WTC11 (cell line): ENCODE measurements at regions not wholly inside any gene's neighbourhood (a gene's known extent, or its start where the extent isn't known, plus 50 kb on each side); places are given as distances from the start of the nearest gene placed in this dataset.

Source experiments
- ATAC-seq: fragments of 200-7000 bp; cut with Tn5 transposase; 2 replicates; pipeline ENCODE4 v1.10.0; 2021; ENCODE audit warnings: mild to moderate bottlenecking, moderate library complexity
- CTCF ChIA-PET: fragments of 300-600 bp; sonication (Branson Sonifier 250); formaldehyde crosslinking; loops from one replicate; lab custom pipeline; 2021; ENCODE audit warnings: antibody characterized with exemption; lab: Charles Lee
- POLR2A ChIA-PET: fragments of 350-600 bp; sonication (Branson Sonifier 250); formaldehyde crosslinking; loops from one replicate; lab custom pipeline; 2021; ENCODE audit warnings: antibody characterized with exemption; lab: Charles Lee
- DNase-seq: peaks from one replicate; pipeline ENCODE4 v3.0.0; 2021; ENCODE audit warnings: low spot score
- H3K27ac Mint-ChIP-seq: 2 replicates; pipeline ENCODE4 v1.8.0; 2021; ENCODE audit warnings: mixed read lengths
- H3K27me3 Mint-ChIP-seq: 2 replicates; pipeline ENCODE4 v1.8.0; 2021; ENCODE audit warnings: low read depth, mild to moderate bottlenecking, moderate library complexity, mixed read lengths
- H3K36me3 Mint-ChIP-seq: 2 replicates; pipeline ENCODE4 v1.8.0; 2021; ENCODE audit warnings: mixed read lengths
- H3K4me1 Mint-ChIP-seq: 2 replicates; pipeline ENCODE4 v1.8.0; 2022; ENCODE audit warnings: mixed read lengths
- H3K4me3 Mint-ChIP-seq: 2 replicates; pipeline ENCODE4 v1.8.0; 2021; ENCODE audit warnings: mild to moderate bottlenecking, moderate library complexity, mixed read lengths
- H3K9me3 Mint-ChIP-seq: 2 replicates; pipeline ENCODE4 v1.8.0; 2021; ENCODE audit warnings: mixed read lengths
- ELF4 ChIP-seq: sonication (generic); formaldehyde crosslinking; IDR thresholded peaks from 2 replicates; pipeline ENCODE4 v1.8.1; 2022; ENCODE audit warnings: low read depth, mild to moderate bottlenecking, moderate library complexity, missing genetic modification reagents
- EMX1 ChIP-seq: fragments of 250-450 bp; sonication (Bioruptor Pico); IDR thresholded peaks from 2 replicates; pipeline ENCODE4 v1.8.0; 2021; ENCODE audit warnings: mild to moderate bottlenecking
- ESRRA ChIP-seq: sonication (generic); formaldehyde crosslinking; IDR thresholded peaks from 2 replicates; pipeline ENCODE4 v1.8.1; 2022; ENCODE audit warnings: mild to moderate bottlenecking, missing genetic modification reagents, borderline replicate concordance
- GABPB1 ChIP-seq: sonication (generic); formaldehyde crosslinking; IDR thresholded peaks from 2 replicates; pipeline ENCODE4 v1.8.1; 2023; ENCODE audit warnings: mild to moderate bottlenecking, missing genetic modification reagents
- GTF2I ChIP-seq: fragments of 250-450 bp; sonication (Bioruptor Pico); conservative IDR thresholded peaks from 2 replicates; pipeline ENCODE4 v1.4.0; 2021; ENCODE audit warnings: mild to moderate bottlenecking
- JAZF1 ChIP-seq: fragments of 250-450 bp; sonication (Bioruptor Pico); IDR thresholded peaks from 2 replicates; pipeline ENCODE4 v1.9.0; 2021; ENCODE audit warnings: moderate library complexity, mild to moderate bottlenecking, inconsistent platforms
- JUN ChIP-seq: sonication (generic); formaldehyde crosslinking; IDR thresholded peaks from 2 replicates; pipeline ENCODE4 v1.8.0; 2023; ENCODE audit warnings: mild to moderate bottlenecking, missing genetic modification reagents
- RORB ChIP-seq: fragments of 250-450 bp; sonication (Bioruptor Pico); IDR thresholded peaks from 2 replicates; pipeline ENCODE4 v1.9.0; 2021; ENCODE audit warnings: mild to moderate bottlenecking
- TCF7 ChIP-seq: sonication (generic); formaldehyde crosslinking; IDR thresholded peaks from 2 replicates; pipeline ENCODE4 v1.8.0; 2022; ENCODE audit warnings: mild to moderate bottlenecking, low read depth, missing genetic modification reagents, moderate library complexity
- ZNF138 ChIP-seq: sonication (generic); formaldehyde crosslinking; conservative IDR thresholded peaks from 2 replicates; pipeline ENCODE4 v1.8.1; 2022; ENCODE audit warnings: mild to moderate bottlenecking, moderate library complexity, missing genetic modification reagents
- ZNF219 ChIP-seq: sonication (generic); formaldehyde crosslinking; IDR thresholded peaks from 2 replicates; pipeline ENCODE4 v1.8.0; 2023; ENCODE audit warnings: missing genetic modification reagents, mild to moderate bottlenecking, borderline replicate concordance
- TF ChIP-seq, protein P1 (sequence below): sonication (generic); formaldehyde crosslinking; IDR thresholded peaks from 2 replicates; pipeline ENCODE4 v1.8.0; 2022; ENCODE audit warnings: missing genetic modification reagents
- TF ChIP-seq, protein P2 (sequence below): sonication (generic); formaldehyde crosslinking; IDR thresholded peaks from 2 replicates; pipeline ENCODE4 v1.8.0; 2023; ENCODE audit warnings: missing genetic modification reagents, mild to moderate bottlenecking, borderline replicate concordance
- TF ChIP-seq, protein P3 (sequence below): sonication (generic); formaldehyde crosslinking; IDR thresholded peaks from 2 replicates; pipeline ENCODE4 v1.8.1; 2023; ENCODE audit warnings: mild to moderate bottlenecking, missing genetic modification reagents, moderate library complexity
- TF ChIP-seq, protein P4 (sequence below): fragments of 250-450 bp; sonication (Bioruptor Pico); conservative IDR thresholded peaks from 2 replicates; pipeline ENCODE4 v1.9.0; 2021; ENCODE audit warnings: mild to moderate bottlenecking
- TF ChIP-seq, protein P5 (sequence below): sonication (generic); formaldehyde crosslinking; IDR thresholded peaks from 2 replicates; pipeline ENCODE4 v1.8.0; 2023; ENCODE audit warnings: mild to moderate bottlenecking, missing genetic modification reagents

DNA sequence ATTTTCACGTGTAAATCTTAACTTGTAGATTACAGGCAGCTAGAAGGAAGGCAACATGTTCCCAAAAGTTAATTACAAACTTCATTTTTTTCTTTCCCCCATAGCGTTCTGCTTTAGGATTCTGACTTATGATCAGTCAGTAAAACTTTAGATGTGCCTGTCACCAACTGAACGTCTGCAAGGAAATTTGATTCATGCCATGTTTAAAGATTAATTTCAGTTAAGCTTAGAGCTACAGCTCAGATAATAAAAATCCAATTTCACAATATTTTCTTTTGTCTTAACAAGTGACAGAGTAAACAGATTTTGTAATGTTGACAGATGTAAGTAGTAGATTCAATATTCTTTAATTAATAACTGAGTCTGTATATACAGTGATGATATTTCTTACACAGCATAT is 253.1 kb downstream of the NFKBIZ start:
- H3K27ac Mint-ChIP-seq = no peak overlapping the region
- POLR2A ChIA-PET = no interaction called here
- CTCF ChIA-PET = no interaction called here
- H3K4me3 Mint-ChIP-seq = no peak overlapping the region
- no peaks in the 10 kb centered on the region for H3K27me3 Mint-ChIP-seq
- TF ChIP-seq, protein P1, sequence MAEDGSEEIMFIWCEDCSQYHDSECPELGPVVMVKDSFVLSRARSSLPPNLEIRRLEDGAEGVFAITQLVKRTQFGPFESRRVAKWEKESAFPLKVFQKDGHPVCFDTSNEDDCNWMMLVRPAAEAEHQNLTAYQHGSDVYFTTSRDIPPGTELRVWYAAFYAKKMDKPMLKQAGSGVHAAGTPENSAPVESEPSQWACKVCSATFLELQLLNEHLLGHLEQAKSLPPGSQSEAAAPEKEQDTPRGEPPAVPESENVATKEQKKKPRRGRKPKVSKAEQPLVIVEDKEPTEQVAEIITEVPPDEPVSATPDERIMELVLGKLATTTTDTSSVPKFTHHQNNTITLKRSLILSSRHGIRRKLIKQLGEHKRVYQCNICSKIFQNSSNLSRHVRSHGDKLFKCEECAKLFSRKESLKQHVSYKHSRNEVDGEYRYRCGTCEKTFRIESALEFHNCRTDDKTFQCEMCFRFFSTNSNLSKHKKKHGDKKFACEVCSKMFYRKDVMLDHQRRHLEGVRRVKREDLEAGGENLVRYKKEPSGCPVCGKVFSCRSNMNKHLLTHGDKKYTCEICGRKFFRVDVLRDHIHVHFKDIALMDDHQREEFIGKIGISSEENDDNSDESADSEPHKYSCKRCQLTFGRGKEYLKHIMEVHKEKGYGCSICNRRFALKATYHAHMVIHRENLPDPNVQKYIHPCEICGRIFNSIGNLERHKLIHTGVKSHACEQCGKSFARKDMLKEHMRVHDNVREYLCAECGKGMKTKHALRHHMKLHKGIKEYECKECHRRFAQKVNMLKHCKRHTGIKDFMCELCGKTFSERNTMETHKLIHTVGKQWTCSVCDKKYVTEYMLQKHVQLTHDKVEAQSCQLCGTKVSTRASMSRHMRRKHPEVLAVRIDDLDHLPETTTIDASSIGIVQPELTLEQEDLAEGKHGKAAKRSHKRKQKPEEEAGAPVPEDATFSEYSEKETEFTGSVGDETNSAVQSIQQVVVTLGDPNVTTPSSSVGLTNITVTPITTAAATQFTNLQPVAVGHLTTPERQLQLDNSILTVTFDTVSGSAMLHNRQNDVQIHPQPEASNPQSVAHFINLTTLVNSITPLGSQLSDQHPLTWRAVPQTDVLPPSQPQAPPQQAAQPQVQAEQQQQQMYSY (CRISPR knock-in tag) = no peak
- TF ChIP-seq, protein P2, sequence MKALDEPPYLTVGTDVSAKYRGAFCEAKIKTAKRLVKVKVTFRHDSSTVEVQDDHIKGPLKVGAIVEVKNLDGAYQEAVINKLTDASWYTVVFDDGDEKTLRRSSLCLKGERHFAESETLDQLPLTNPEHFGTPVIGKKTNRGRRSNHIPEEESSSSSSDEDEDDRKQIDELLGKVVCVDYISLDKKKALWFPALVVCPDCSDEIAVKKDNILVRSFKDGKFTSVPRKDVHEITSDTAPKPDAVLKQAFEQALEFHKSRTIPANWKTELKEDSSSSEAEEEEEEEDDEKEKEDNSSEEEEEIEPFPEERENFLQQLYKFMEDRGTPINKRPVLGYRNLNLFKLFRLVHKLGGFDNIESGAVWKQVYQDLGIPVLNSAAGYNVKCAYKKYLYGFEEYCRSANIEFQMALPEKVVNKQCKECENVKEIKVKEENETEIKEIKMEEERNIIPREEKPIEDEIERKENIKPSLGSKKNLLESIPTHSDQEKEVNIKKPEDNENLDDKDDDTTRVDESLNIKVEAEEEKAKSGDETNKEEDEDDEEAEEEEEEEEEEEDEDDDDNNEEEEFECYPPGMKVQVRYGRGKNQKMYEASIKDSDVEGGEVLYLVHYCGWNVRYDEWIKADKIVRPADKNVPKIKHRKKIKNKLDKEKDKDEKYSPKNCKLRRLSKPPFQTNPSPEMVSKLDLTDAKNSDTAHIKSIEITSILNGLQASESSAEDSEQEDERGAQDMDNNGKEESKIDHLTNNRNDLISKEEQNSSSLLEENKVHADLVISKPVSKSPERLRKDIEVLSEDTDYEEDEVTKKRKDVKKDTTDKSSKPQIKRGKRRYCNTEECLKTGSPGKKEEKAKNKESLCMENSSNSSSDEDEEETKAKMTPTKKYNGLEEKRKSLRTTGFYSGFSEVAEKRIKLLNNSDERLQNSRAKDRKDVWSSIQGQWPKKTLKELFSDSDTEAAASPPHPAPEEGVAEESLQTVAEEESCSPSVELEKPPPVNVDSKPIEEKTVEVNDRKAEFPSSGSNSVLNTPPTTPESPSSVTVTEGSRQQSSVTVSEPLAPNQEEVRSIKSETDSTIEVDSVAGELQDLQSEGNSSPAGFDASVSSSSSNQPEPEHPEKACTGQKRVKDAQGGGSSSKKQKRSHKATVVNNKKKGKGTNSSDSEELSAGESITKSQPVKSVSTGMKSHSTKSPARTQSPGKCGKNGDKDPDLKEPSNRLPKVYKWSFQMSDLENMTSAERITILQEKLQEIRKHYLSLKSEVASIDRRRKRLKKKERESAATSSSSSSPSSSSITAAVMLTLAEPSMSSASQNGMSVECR (CRISPR knock-in tag) = no peak
- no peak for TF ChIP-seq GABPB1 (CRISPR knock-in tag)
- no peak for TF ChIP-seq EMX1 (CRISPR knock-in tag)
- peaks cover 8% of the 10 kb centered on the region; the same call in 1 of the 2 replicates for H3K36me3 Mint-ChIP-seq
- H3K9me3 Mint-ChIP-seq = peaks cover 15% of the 10 kb centered on the region
- DNase-seq (no peak), ATAC-seq (no peak)
- H3K4me1 Mint-ChIP-seq = 0 out of 2 replicates have a peak, but pooled peaks cover 3% of the 10 kb centered on the region

DNA sequence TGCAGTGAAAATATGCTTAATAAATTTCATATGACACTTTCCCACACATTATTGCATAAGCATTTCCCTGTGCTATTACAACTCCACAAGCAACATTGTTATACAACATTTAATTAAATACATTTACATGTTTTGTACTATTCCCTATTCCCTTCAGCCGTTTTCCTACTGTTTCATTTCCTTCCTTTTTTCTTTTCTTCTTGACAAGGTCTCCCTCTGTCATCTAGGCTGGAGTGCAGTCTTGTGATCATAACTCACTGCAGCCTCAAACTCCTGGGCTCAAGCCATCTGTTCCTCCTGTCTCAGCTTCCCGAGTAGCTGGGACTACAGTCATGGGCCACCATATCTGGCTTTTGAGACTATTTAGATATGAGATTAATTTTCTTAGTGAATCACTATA is 254.7 kb downstream of the NFKBIZ start:
- no peak overlapping the region for H3K4me3 Mint-ChIP-seq
- H3K27me3 Mint-ChIP-seq = no peaks in the 10 kb centered on the region
- peaks cover 8% of the 10 kb centered on the region; the same call in 1 of the 2 replicates for H3K36me3 Mint-ChIP-seq
- H3K4me1 Mint-ChIP-seq = 0 out of 2 replicates have a peak, but pooled peaks cover 3% of the 10 kb centered on the region
- ChIA-PET POLR2A (no interaction called here), CTCF (no interaction called here)
- H3K27ac Mint-ChIP-seq = no peak overlapping the region
- peaks cover 26% of the 10 kb centered on the region for H3K9me3 Mint-ChIP-seq
- DNase-seq (no peak), ATAC-seq (no peak)
- TF ChIP-seq, protein P3, sequence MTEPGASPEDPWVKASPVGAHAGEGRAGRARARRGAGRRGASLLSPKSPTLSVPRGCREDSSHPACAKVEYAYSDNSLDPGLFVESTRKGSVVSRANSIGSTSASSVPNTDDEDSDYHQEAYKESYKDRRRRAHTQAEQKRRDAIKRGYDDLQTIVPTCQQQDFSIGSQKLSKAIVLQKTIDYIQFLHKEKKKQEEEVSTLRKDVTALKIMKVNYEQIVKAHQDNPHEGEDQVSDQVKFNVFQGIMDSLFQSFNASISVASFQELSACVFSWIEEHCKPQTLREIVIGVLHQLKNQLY (CRISPR knock-in tag) = no peak
- TF ChIP-seq RORB (CRISPR knock-in tag) (no peak), ZNF219 (CRISPR knock-in tag) (no peak), TCF7 (CRISPR knock-in tag) (no peak), JUN (CRISPR knock-in tag) (no peak), ELF4 (CRISPR knock-in tag) (no peak), ZNF138 (no peak), ESRRA (no peak), GTF2I (CRISPR knock-in tag) (no peak), JAZF1 (no peak)
- TF ChIP-seq, protein P4, sequence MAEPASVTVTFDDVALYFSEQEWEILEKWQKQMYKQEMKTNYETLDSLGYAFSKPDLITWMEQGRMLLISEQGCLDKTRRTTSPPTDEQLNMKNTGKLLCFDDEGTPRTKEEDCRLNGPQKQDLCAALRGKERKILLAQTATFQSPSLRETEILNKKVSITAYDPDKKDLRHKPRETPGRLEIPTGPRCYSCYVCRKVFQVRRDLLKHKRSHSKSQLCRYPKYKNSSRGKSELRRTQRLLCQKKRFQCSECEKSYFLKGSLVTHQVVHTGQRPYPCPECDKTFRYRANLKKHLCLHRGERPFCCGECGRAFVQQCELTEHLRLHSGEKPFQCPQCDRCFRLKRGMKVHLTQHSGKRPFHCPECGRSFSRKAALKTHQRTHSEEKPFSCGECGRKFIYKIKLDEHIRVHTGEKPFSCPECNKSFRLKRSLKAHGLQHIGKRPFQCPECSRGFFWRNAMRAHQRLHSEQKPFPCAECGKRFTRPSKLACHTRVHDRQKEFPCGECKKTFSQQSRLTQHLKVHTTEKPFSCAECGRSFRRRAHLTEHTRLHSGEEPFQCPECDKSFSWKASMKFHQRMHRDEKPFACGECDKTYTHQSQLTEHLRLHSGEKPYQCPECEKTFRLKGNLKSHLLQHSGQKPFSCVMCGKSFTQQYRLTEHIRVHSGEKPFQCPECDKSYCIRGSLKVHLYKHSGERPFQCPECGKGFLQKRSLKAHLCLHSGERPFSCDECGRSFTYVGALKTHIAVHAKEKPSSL (CRISPR knock-in tag) = no peak
- TF ChIP-seq, protein P5, sequence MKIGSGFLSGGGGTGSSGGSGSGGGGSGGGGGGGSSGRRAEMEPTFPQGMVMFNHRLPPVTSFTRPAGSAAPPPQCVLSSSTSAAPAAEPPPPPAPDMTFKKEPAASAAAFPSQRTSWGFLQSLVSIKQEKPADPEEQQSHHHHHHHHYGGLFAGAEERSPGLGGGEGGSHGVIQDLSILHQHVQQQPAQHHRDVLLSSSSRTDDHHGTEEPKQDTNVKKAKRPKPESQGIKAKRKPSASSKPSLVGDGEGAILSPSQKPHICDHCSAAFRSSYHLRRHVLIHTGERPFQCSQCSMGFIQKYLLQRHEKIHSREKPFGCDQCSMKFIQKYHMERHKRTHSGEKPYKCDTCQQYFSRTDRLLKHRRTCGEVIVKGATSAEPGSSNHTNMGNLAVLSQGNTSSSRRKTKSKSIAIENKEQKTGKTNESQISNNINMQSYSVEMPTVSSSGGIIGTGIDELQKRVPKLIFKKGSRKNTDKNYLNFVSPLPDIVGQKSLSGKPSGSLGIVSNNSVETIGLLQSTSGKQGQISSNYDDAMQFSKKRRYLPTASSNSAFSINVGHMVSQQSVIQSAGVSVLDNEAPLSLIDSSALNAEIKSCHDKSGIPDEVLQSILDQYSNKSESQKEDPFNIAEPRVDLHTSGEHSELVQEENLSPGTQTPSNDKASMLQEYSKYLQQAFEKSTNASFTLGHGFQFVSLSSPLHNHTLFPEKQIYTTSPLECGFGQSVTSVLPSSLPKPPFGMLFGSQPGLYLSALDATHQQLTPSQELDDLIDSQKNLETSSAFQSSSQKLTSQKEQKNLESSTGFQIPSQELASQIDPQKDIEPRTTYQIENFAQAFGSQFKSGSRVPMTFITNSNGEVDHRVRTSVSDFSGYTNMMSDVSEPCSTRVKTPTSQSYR (CRISPR knock-in tag) = no peak
- TF ChIP-seq, protein P1 (CRISPR knock-in tag) = no peak
